Immature natural killer cell (primary cell): ENCODE measurements at regions not wholly inside any gene's neighbourhood (a gene's known extent, or its start where the extent isn't known, plus 50 kb on each side); places are given as distances from the start of the nearest gene placed in this dataset.

Source experiments
- DNase-seq, 3 donors: peaks; one replicate each; pipeline ENCODE4 v3.0.0; 2022; ENCODE audit warnings: mixed read lengths in 1 of 3
- H3K27ac Mint-ChIP-seq, 6 donors: one replicate each; pipeline ENCODE4 v1.8.0; 2020; ENCODE audit warnings: mixed read lengths in 6 of 6, mild to moderate bottlenecking in 5 of 6, inconsistent platforms in 4 of 6, moderate library complexity in 3 of 6
- H3K27me3 Mint-ChIP-seq, 3 donors: one replicate each; pipeline ENCODE4 v1.8.0; 2020 to 2021; ENCODE audit warnings: low read depth in 3 of 3, mild to moderate bottlenecking in 3 of 3, mixed read lengths in 3 of 3, moderate library complexity in 3 of 3, inconsistent platforms in 1 of 3
- H3K36me3 Mint-ChIP-seq, 3 donors: one replicate each; pipeline ENCODE4 v1.8.0; 2020; ENCODE audit warnings: mixed read lengths in 3 of 3, inconsistent platforms in 2 of 3, mild to moderate bottlenecking in 2 of 3
- H3K4me1 Mint-ChIP-seq, 2 donors: one replicate each; pipeline ENCODE4 v1.8.0; 2020; ENCODE audit warnings: inconsistent platforms in 2 of 2, mild to moderate bottlenecking in 2 of 2, mixed read lengths in 2 of 2, moderate library complexity in 1 of 2
- H3K4me3 Mint-ChIP-seq, 5 donors: one replicate each; pipeline ENCODE4 v1.8.0; 2020; ENCODE audit warnings: mild to moderate bottlenecking in 5 of 5, mixed read lengths in 5 of 5, inconsistent platforms in 3 of 5, moderate library complexity in 3 of 5
- H3K9me3 Mint-ChIP-seq, 6 donors: one replicate each; pipeline ENCODE4 v1.8.0; 2020; ENCODE audit warnings: mild to moderate bottlenecking in 6 of 6, mixed read lengths in 6 of 6, inconsistent platforms in 4 of 6, moderate library complexity in 3 of 6

GRCh38 chr20:17818187-17818586 is 118.4 kb downstream of the BANF2 start:
- Mint-ChIP-seq H3K4me1 (no peaks in the 10 kb centered on the region), H3K36me3 (peaks cover 0 to 4% (median 4%) of the 10 kb centered on the region in 3 donors), H3K4me3 (no peak overlapping the region), H3K9me3 (peaks cover 0 to 6% (median 0%) of the 10 kb centered on the region in 6 donors), H3K27me3 (peaks cover 0 to 10% (median 3%) of the 10 kb centered on the region in 3 donors), H3K27ac (no peak overlapping the region)
- no peak for DNase-seq

DNA sequence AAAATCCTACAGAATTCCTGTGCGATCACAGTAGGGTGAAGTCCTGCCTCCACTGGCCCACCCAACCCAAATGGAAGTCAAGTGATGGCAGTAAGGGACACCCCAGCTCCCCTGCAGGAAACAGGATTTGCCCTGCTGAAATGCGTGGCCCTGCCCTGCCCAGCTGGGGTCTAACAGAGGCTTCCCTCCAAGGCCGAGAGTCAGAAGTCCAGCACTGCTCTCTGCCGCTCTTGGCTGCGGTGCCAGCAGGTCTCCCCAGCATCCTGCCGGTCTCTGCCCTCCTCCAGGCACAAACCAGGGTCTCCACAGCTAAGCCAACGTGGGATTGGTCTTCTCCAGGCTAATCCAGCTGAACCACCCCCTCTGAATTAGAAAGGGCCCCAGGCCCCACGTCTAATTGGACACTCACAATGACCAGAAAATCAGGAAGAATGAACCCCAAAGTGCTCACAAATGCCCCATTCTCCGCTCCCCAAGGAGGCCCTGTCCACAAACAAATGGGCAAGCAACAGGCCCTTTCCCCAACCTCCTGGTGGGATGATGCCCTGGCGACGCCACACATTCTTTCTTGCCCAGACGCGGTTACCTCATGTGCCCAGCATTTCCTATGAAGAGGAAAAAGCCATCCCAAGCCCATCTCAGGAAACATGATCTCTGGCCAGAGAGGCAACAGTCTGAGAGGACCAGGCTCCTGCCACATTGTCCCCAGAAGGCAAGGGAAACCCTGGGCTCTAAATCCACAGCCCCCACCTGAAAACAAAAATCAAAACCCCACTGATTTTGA is 117.2 kb downstream of the BANF2 start:
- H3K27me3 Mint-ChIP-seq = peaks cover 2 to 10% (median 4%) of the 10 kb centered on the region in 3 donors
- no peaks in the 10 kb centered on the region for H3K4me1 Mint-ChIP-seq
- peak overlapping the region in 1 of 6 donors; percentile 28 for H3K27ac Mint-ChIP-seq
- no peak overlapping the region for H3K4me3 Mint-ChIP-seq
- H3K9me3 Mint-ChIP-seq = peaks cover 0 to 6% (median 0%) of the 10 kb centered on the region in 6 donors
- H3K36me3 Mint-ChIP-seq = peaks cover 0 to 4% (median 4%) of the 10 kb centered on the region in 3 donors
- DNase-seq = no peak

- no peak overlapping the region for H3K4me3 Mint-ChIP-seq
- no peaks in the 10 kb centered on the region for H3K4me1 Mint-ChIP-seq
- DNase-seq = no peak
- no peaks in the 10 kb centered on the region for H3K36me3 Mint-ChIP-seq
- H3K9me3 Mint-ChIP-seq = no peaks in the 10 kb centered on the region
- H3K27me3 Mint-ChIP-seq = peaks cover 2 to 5% (median 3%) of the 10 kb centered on the region in 3 donors
- H3K27ac Mint-ChIP-seq = no peak overlapping the region
Observed at GRCh38 chr20:17811628-17811965, 111.8 kb downstream of the BANF2 start.

GRCh38 chr20:17810847-17811627 is 111.3 kb downstream of the BANF2 start:
- DNase-seq = no peak
- no peaks in the 10 kb centered on the region for H3K4me1 Mint-ChIP-seq
- H3K27me3 Mint-ChIP-seq = peaks cover 2 to 7% (median 5%) of the 10 kb centered on the region in 3 donors
- H3K9me3 Mint-ChIP-seq = no peaks in the 10 kb centered on the region
- no peaks in the 10 kb centered on the region for H3K36me3 Mint-ChIP-seq
- H3K4me3 Mint-ChIP-seq = no peak overlapping the region
- H3K27ac Mint-ChIP-seq = no peak overlapping the region

- no peaks in the 10 kb centered on the region for H3K36me3 Mint-ChIP-seq
- H3K9me3 Mint-ChIP-seq = no peaks in the 10 kb centered on the region
- no peak overlapping the region for H3K4me3 Mint-ChIP-seq
- no peak for DNase-seq
- H3K27me3 Mint-ChIP-seq = peaks cover 2 to 8% (median 2%) of the 10 kb centered on the region in 3 donors
- no peaks in the 10 kb centered on the region for H3K4me1 Mint-ChIP-seq
- H3K27ac Mint-ChIP-seq = no peak overlapping the region
Observed at GRCh38 chr20:17810062-17810631, 110.4 kb downstream of the BANF2 start.

GRCh38 chr20:17809362-17810061 is 109.7 kb downstream of the BANF2 start:
- no peaks in the 10 kb centered on the region for H3K36me3 Mint-ChIP-seq
- no peaks in the 10 kb centered on the region for H3K9me3 Mint-ChIP-seq
- H3K27ac Mint-ChIP-seq = no peak overlapping the region
- DNase-seq = no peak
- H3K27me3 Mint-ChIP-seq = peaks cover 2 to 11% (median 2%) of the 10 kb centered on the region in 3 donors
- no peaks in the 10 kb centered on the region for H3K4me1 Mint-ChIP-seq
- no peak overlapping the region for H3K4me3 Mint-ChIP-seq

- Mint-ChIP-seq H3K4me3 (no peak overlapping the region), H3K27ac (no peak overlapping the region), H3K27me3 (peaks cover 2 to 11% (median 2%) of the 10 kb centered on the region in 3 donors), H3K4me1 (no peaks in the 10 kb centered on the region), H3K9me3 (peaks cover 0 to 1% (median 0%) of the 10 kb centered on the region in 6 donors), H3K36me3 (no peaks in the 10 kb centered on the region)
- DNase-seq = no peak
Observed at GRCh38 chr20:17808782-17809181, 109.0 kb downstream of the BANF2 start.

DNA sequence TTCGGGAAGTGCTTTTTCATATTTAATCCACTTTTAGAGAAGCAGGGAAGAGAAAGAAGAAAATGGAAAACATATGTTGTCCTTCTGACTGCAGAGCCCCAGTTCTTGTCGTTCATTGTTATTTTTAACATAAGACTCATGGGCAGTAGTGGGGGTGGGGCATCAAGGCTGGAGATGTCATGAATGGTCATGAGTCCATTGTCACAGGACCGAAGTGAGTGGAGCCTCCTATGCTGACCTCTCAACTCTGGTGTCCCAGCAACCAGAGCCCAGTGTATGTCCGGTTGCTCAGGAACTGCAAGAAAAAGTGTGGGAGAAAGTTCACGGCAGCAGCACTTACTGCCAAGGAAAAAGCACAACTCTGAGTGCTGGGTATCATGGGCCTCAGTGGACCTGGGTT is 108.6 kb downstream of the BANF2 start:
- Mint-ChIP-seq H3K36me3 (no peaks in the 10 kb centered on the region), H3K9me3 (peaks cover 0 to 1% (median 0%) of the 10 kb centered on the region in 6 donors), H3K27ac (no peak overlapping the region), H3K4me3 (no peak overlapping the region), H3K27me3 (peaks cover 0 to 11% (median 2%) of the 10 kb centered on the region in 3 donors), H3K4me1 (no peaks in the 10 kb centered on the region)
- DNase-seq = no peak

DNA sequence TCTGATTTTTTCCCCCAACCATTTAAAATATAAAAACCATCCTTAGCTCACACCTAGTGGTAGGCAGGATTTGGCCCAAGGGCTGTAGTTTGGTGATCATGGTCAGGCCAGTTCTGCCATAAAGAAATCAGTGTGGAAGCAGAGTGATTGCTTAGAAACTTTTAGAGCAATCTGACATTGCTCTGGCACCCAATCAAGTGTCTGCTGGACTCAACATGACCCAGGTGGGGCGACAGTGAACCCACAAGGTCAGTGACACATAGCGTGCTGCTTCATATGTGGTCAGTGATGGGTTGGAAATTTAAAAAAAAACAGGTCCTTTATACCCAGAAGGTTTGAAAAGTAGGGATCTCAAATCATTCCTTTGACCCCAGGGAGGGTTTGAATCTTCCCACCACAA is 107.9 kb downstream of the BANF2 start:
- peaks cover 0 to 1% (median 0%) of the 10 kb centered on the region in 6 donors for H3K9me3 Mint-ChIP-seq
- H3K36me3 Mint-ChIP-seq = no peaks in the 10 kb centered on the region
- H3K4me3 Mint-ChIP-seq = no peak overlapping the region
- no peak for DNase-seq
- H3K27ac Mint-ChIP-seq = no peak overlapping the region
- no peaks in the 10 kb centered on the region for H3K4me1 Mint-ChIP-seq
- peaks cover 0 to 11% (median 0%) of the 10 kb centered on the region in 3 donors for H3K27me3 Mint-ChIP-seq

DNA sequence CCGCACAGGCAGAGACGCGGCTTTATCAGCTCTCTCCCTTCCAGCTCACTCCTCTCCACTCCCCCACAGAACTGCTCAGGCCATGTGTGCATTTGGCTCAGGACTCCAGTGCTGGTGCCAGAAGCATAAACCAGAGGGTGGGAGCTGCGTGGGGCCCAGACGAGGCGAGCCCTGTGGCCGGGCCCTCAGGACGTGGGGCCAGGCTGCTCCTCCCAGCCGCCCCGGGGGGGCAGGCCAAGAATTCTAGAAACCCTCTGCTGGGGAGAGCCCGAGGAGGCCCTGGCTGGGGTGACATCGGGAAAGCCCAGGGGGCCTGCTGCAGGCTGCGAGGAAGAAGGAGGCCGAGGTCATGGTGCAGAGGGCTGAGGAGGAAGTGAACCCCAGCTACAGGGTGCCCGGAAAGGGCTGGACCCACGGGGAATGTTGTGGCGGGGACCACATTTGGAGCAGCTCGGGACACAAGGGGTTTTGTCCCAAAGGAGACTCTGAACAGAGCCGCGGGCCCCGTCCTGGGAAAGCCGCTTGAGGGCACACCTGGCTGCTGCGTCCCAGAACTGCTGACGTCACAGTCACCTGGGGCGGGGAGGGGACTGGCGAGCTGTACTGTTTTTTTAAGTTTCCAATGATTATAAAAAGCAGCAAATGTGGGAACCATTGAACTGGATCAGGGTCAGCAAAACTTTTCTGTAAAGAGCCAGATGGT is 107.1 kb downstream of the BANF2 start:
- H3K9me3 Mint-ChIP-seq = peaks cover 0 to 1% (median 0%) of the 10 kb centered on the region in 6 donors
- H3K27me3 Mint-ChIP-seq = peaks cover 0 to 9% (median 0%) of the 10 kb centered on the region in 3 donors
- no peaks in the 10 kb centered on the region for H3K4me1 Mint-ChIP-seq
- no peak overlapping the region for H3K4me3 Mint-ChIP-seq
- peak overlapping the region in 1 of 6 donors; percentile 51 for H3K27ac Mint-ChIP-seq
- no peaks in the 10 kb centered on the region for H3K36me3 Mint-ChIP-seq
- DNase-seq = no peak

GRCh38 chr20:17806107-17806506 is 106.3 kb downstream of the BANF2 start:
- H3K4me3 Mint-ChIP-seq = no peak overlapping the region
- H3K27me3 Mint-ChIP-seq = peaks cover 0 to 9% (median 0%) of the 10 kb centered on the region in 3 donors
- H3K27ac Mint-ChIP-seq = peak overlapping the region in 1 of 6 donors; percentile 51

GRCh38 chr20:17803765-17804164 is 104.0 kb downstream of the BANF2 start:
- peaks cover 0 to 2% (median 0%) of the 10 kb centered on the region in 3 donors for H3K36me3 Mint-ChIP-seq
- peaks cover 0 to 3% (median 0%) of the 10 kb centered on the region in 6 donors for H3K9me3 Mint-ChIP-seq
- peaks cover 0 to 9% (median 2%) of the 10 kb centered on the region in 3 donors for H3K27me3 Mint-ChIP-seq
- H3K4me3 Mint-ChIP-seq = no peak overlapping the region
- H3K4me1 Mint-ChIP-seq = no peaks in the 10 kb centered on the region
- DNase-seq = no peak
- H3K27ac Mint-ChIP-seq = no peak overlapping the region

More at GRCh38 chr20:17806107-17806506, 106.3 kb downstream of the BANF2 start:
- no peaks in the 10 kb centered on the region for H3K36me3 Mint-ChIP-seq
- DNase-seq = no peak
- peaks cover 0 to 1% (median 0%) of the 10 kb centered on the region in 6 donors for H3K9me3 Mint-ChIP-seq
- H3K4me1 Mint-ChIP-seq = no peaks in the 10 kb centered on the region
